Stimulated activated CD8-positive, alpha-beta memory T cell treated with anti-CD3 and anti-CD28 coated beads, Interleukin-4, amount 100 ng/mL, for 48 hours (primary cell): ENCODE measurements at regions not wholly inside any gene's neighbourhood (a gene's known extent, or its start where the extent isn't known, plus 50 kb on each side); places are given as distances from the start of the nearest gene placed in this dataset.
"Not testable (repeated sequence)": the region's sequence is repeated elsewhere in the genome, so short reads cannot be mapped to it uniquely, and the experiment has no call there.

Source experiments
- DNase-seq: peaks from one replicate; pipeline ENCODE4 v3.0.0-alpha.2; 2020

GRCh38 chr5:74530326-74531050, 110.0 kb downstream of the ENC1 start:
- no peak for DNase-seq

- no peak for DNase-seq
These were observed 111.4 kb downstream of the ENC1 start for GRCh38 chr5:74529101-74529500.

GRCh38 chr5:74526111-74526510, 114.4 kb downstream of the ENC1 start:
- DNase-seq: no peak

GRCh38 chr5:74524767-74525166, 115.8 kb downstream of the ENC1 start:
- DNase-seq: not testable (repeated sequence)

- not testable (repeated sequence) for DNase-seq
These were observed 116.8 kb downstream of the ENC1 start for GRCh38 chr5:74523698-74524097.

- DNase-seq: not testable (repeated sequence)
These were observed 117.7 kb downstream of the ENC1 start for GRCh38 chr5:74522838-74523237.

- DNase-seq: no peak
These were observed 119.1 kb downstream of the ENC1 start for GRCh38 chr5:74521401-74521800.

GRCh38 chr5:74519679-74520078, 120.8 kb downstream of the ENC1 start:
- no peak for DNase-seq

- DNase-seq: no peak
These were observed 121.4 kb downstream of the ENC1 start for GRCh38 chr5:74519161-74519571.

GRCh38 chr5:74517700-74518099, 122.8 kb downstream of the ENC1 start:
- no peak for DNase-seq

GRCh38 chr5:74516211-74516636, 124.3 kb downstream of the ENC1 start:
- DNase-seq: no peak

GRCh38 chr5:74514888-74515551, 125.5 kb downstream of the ENC1 start:
- DNase-seq: no peak

- not testable (repeated sequence) for DNase-seq
These were observed 128.8 kb downstream of the ENC1 start for GRCh38 chr5:74511770-74512169.

- no peak for DNase-seq
These were observed 130.0 kb downstream of the ENC1 start for GRCh38 chr5:74510476-74511075.

- DNase-seq: no peak
These were observed 133.0 kb downstream of the ENC1 start for GRCh38 chr5:74507370-74508005.

- DNase-seq: no peak
These were observed 134.4 kb downstream of the ENC1 start for GRCh38 chr5:74506119-74506518.

- no peak for DNase-seq
These were observed 136.1 kb downstream of the ENC1 start for GRCh38 chr5:74504463-74504862.

- no peak for DNase-seq
These were observed 138.0 kb downstream of the ENC1 start for GRCh38 chr5:74502479-74502950.

- no peak for DNase-seq
These were observed 138.7 kb downstream of the ENC1 start for GRCh38 chr5:74501674-74502478.

GRCh38 chr5:74500110-74500917, 140.2 kb downstream of the ENC1 start:
- DNase-seq: no peak

GRCh38 chr5:74499256-74500050, 141.1 kb downstream of the ENC1 start:
- DNase-seq: no peak
